ENCODE measurements at regions not wholly inside any gene's neighbourhood (a gene's known extent, or its start where the extent isn't known, plus 50 kb on each side); places are given as distances from the start of the nearest gene placed in this dataset.

DNA sequence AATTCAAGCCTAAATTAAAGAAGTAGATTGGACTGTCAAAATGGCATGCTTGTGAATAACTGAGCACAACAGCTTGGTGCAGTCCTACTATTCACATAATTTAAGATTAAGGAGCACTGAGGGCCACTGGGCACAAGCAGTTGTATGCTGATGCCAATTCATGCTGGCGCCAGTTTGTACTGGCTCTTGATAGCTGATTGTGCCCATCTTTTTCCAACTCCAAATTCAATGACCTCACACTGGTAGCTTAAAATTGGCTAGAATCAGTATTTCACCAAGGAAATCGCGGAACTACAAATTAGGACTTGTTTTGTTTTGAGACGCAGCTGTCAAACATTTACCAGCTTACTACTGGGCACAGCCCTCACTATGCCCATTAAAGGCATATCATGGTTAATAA lies 969.2 kb downstream of the JRKL start:
- H3K9ac ChIP-seq (replicated peaks; ENCODE audit: extremely low read depth, insufficient read depth, low read length), result no peak overlapping the region
- FAIRE-seq (no peak), DNase-seq (ENCODE audit: low read depth, low spot score) (no peak)
- BruUV-seq (replicated peaks), result no TSS peak
- no peak overlapping the region for H2AFZ ChIP-seq (ENCODE audit: low read depth, low read length)
- ChIA-PET CTCF (no interaction called here), POLR2A (no interaction called here)
- H3K27me3 ChIP-seq (ENCODE audit: control insufficient read depth in 2 of 2, insufficient read depth in 2 of 2, low read length in 2 of 2), result no peaks in the 10 kb centered on the region
- H3K4me1 ChIP-seq (ENCODE audit: control insufficient read depth, extremely low read depth, insufficient read depth, low read length), result no peaks in the 10 kb centered on the region
- no peaks in the 10 kb centered on the region for H3K79me2 ChIP-seq (ENCODE audit: control insufficient read depth, insufficient read depth, low read length)
- no peaks in the 10 kb centered on the region for H3K36me3 ChIP-seq (ENCODE audit: control insufficient read depth in 2 of 2, extremely low read depth in 1 of 2, insufficient read depth in 2 of 2, low read length in 2 of 2)
- H3K9me1 ChIP-seq (replicated peaks; ENCODE audit: control insufficient read depth, extremely low read depth, insufficient read depth, low read length), result no peaks in the 10 kb centered on the region
- H3K4me2 ChIP-seq (ENCODE audit: insufficient read depth, low read length), result no peak overlapping the region
- intact Hi-C loops (cut with micrococcal nuclease) (no loop called here), dilution Hi-C loops (cut with MboI; ENCODE audit: extremely low pct_ligation_motif_present, low sequenced_read_pairs) (no loop called here)
- no peak for TF ChIP-seq CTCF (IDR thresholded peaks at IDR 0.05; ENCODE audit: extremely low read depth in 1 of 2, insufficient read depth in 1 of 2, low read depth in 1 of 2, low read length in 2 of 2)
- no peak for TF ChIP-seq POLR2AphosphoS5 (IDR thresholded peaks at IDR 0.05; ENCODE audit: insufficient read depth, low read depth, low read length)
- TF ChIP-seq EZH2 (IDR thresholded peaks at IDR 0.05; ENCODE audit: borderline replicate concordance, low read depth, low read length, severe bottlenecking), result no peak
- TF ChIP-seq, protein P1, sequence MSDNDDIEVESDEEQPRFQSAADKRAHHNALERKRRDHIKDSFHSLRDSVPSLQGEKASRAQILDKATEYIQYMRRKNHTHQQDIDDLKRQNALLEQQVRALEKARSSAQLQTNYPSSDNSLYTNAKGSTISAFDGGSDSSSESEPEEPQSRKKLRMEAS (IDR thresholded peaks at IDR 0.05; ENCODE audit: insufficient read depth, insufficient read length), result no peak
- TF ChIP-seq GATA2 (IDR thresholded peaks at IDR 0.05; ENCODE audit: insufficient read depth, insufficient read length, low read depth, low read length), result no peak
- TF ChIP-seq MYC (IDR thresholded peaks at IDR 0.05; ENCODE audit: low read depth, low read length), result no peak
- H4K20me1 ChIP-seq (replicated peaks; ENCODE audit: control insufficient read depth, extremely low read depth, insufficient read depth, low read length), result no peaks in the 10 kb centered on the region
- H3K9me3 ChIP-seq (replicated peaks; ENCODE audit: control insufficient read depth, insufficient read depth, low read length), result no peaks in the 10 kb centered on the region
- no peak overlapping the region for H3K27ac ChIP-seq (ENCODE audit: insufficient read depth, low read depth, low read length)
- no peak overlapping the region for H3K4me3 ChIP-seq (replicated peaks in 1 of 3; ENCODE audit: insufficient read depth in 1 of 3, low read depth in 1 of 3, low read length in 3 of 3)

All from endothelial cell of umbilical vein (primary cell).